ENCODE measurements at regions not wholly inside any gene's neighbourhood (a gene's known extent, or its start where the extent isn't known, plus 50 kb on each side); places are given as distances from the start of the nearest gene placed in this dataset.

GRCh38 chr4:14671146-14671545 is 331.1 kb upstream of the CPEB2 start:
- TF ChIP-seq POLR2AphosphoS5 (IDR thresholded peaks at IDR 0.05; ENCODE audit: low read depth), result no peak
- TF ChIP-seq, protein P1, sequence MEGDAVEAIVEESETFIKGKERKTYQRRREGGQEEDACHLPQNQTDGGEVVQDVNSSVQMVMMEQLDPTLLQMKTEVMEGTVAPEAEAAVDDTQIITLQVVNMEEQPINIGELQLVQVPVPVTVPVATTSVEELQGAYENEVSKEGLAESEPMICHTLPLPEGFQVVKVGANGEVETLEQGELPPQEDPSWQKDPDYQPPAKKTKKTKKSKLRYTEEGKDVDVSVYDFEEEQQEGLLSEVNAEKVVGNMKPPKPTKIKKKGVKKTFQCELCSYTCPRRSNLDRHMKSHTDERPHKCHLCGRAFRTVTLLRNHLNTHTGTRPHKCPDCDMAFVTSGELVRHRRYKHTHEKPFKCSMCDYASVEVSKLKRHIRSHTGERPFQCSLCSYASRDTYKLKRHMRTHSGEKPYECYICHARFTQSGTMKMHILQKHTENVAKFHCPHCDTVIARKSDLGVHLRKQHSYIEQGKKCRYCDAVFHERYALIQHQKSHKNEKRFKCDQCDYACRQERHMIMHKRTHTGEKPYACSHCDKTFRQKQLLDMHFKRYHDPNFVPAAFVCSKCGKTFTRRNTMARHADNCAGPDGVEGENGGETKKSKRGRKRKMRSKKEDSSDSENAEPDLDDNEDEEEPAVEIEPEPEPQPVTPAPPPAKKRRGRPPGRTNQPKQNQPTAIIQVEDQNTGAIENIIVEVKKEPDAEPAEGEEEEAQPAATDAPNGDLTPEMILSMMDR (conservative IDR thresholded peaks at IDR 0.05; ENCODE audit: low read depth in 2 of 2), result no peak
- TF ChIP-seq, protein P2, sequence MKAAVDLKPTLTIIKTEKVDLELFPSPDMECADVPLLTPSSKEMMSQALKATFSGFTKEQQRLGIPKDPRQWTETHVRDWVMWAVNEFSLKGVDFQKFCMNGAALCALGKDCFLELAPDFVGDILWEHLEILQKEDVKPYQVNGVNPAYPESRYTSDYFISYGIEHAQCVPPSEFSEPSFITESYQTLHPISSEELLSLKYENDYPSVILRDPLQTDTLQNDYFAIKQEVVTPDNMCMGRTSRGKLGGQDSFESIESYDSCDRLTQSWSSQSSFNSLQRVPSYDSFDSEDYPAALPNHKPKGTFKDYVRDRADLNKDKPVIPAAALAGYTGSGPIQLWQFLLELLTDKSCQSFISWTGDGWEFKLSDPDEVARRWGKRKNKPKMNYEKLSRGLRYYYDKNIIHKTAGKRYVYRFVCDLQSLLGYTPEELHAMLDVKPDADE (IDR thresholded peaks at IDR 0.05), result no peak
- TF ChIP-seq EZH2phosphoT487 (IDR thresholded peaks at IDR 0.05; ENCODE audit: unreplicated experiment), result no peak
- no peak for TF ChIP-seq EZH2 (IDR thresholded peaks at IDR 0.05; ENCODE audit: low read depth, unreplicated experiment)
- TF ChIP-seq CREB1 (CRISPR knock-in tag; IDR thresholded peaks at IDR 0.05; ENCODE audit: low read depth), result no peak
- no peak for TF ChIP-seq REST (IDR thresholded peaks at IDR 0.05; ENCODE audit: unreplicated experiment)
- TF ChIP-seq NANOG (IDR thresholded peaks at IDR 0.05; ENCODE audit: borderline replicate concordance), result no peak
- no peak for TF ChIP-seq ZNF114 (CRISPR knock-in tag; IDR thresholded peaks at IDR 0.05)

All from GM23338 (cell line).